ENCODE measurements at regions not wholly inside any gene's neighbourhood (a gene's known extent, or its start where the extent isn't known, plus 50 kb on each side); places are given as distances from the start of the nearest gene placed in this dataset.

DNA sequence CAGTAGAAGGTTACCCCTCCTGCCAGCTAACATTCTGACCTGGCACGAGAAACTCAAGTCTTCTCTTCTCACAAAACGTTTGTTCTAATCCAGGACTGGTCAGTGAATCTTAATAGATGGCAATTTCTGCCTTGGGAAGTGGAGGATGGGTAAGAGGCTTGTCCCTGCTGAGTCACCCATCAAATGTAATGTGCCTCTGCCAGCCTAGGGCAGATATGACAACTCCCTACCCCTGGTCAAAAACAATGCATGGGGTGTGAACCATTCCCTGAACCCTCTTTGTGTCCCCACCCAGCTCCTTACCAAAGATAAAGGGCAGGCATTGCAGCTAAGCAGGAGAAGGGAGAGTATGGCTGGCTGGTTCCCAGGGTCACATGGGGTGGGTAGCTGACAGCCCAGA is 1052.9 kb downstream of the GALC start:
- H3K27ac ChIP-seq (ENCODE audit: low read depth in 1 of 2, low read length in 2 of 2): no peak overlapping the region
- WGBS: 55% methylated on average over 2 of the region's 2 CpGs

More for the DNA sequence above, 1052.9 kb downstream of the GALC start:
- H3K27me3 ChIP-seq (ENCODE audit: control insufficient read depth in 4 of 4, insufficient read depth in 4 of 4, low read length in 3 of 4): peaks cover 0 to 3% (median 0%) of the 10 kb centered on the region in 4 donors
- H3K36me3 ChIP-seq (ENCODE audit: control insufficient read depth in 4 of 4, insufficient read depth in 3 of 4, low read depth in 1 of 4, low read length in 3 of 4): no peaks in the 10 kb centered on the region
- H3K4me1 ChIP-seq (ENCODE audit: control insufficient read depth in 4 of 4, insufficient read depth in 4 of 4, low read length in 3 of 4): no peaks in the 10 kb centered on the region
- DNase-seq (ENCODE audit: low spot score): no peak
- TF ChIP-seq RAD21 (IDR thresholded peaks at IDR 0.05) (no peak), JUND (IDR thresholded peaks at IDR 0.05) (no peak), EGR1 (IDR thresholded peaks at IDR 0.05; ENCODE audit: low read depth in 2 of 2) (no peak), CTCF (IDR thresholded peaks at IDR 0.05; ENCODE audit: low read depth, low read length, missing input control) (no peak), HNF4A (conservative IDR thresholded peaks at IDR 0.05) (no peak), FOXA1 (IDR thresholded peaks at IDR 0.05) (no peak), YY1 (IDR thresholded peaks at IDR 0.05) (no peak), MAX (IDR thresholded peaks at IDR 0.05) (no peak), NR2F2 (IDR thresholded peaks at IDR 0.05) (no peak), TAF1 (conservative IDR thresholded peaks at IDR 0.05) (no peak), RXRA (IDR thresholded peaks at IDR 0.05) (no peak), SP1 (IDR thresholded peaks at IDR 0.05) (no peak), HNF4G (IDR thresholded peaks at IDR 0.05) (no peak), FOXA2 (IDR thresholded peaks at IDR 0.05) (no peak), GABPA (IDR thresholded peaks at IDR 0.05 in 1 of 2, conservative IDR thresholded peaks at IDR 0.05 in 1 of 2) (no peak)
- TF ChIP-seq, protein P1, sequence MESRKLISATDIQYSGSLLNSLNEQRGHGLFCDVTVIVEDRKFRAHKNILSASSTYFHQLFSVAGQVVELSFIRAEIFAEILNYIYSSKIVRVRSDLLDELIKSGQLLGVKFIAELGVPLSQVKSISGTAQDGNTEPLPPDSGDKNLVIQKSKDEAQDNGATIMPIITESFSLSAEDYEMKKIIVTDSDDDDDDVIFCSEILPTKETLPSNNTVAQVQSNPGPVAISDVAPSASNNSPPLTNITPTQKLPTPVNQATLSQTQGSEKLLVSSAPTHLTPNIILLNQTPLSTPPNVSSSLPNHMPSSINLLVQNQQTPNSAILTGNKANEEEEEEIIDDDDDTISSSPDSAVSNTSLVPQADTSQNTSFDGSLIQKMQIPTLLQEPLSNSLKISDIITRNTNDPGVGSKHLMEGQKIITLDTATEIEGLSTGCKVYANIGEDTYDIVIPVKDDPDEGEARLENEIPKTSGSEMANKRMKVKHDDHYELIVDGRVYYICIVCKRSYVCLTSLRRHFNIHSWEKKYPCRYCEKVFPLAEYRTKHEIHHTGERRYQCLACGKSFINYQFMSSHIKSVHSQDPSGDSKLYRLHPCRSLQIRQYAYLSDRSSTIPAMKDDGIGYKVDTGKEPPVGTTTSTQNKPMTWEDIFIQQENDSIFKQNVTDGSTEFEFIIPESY (IDR thresholded peaks at IDR 0.05): no peak
- TF ChIP-seq, protein P2, sequence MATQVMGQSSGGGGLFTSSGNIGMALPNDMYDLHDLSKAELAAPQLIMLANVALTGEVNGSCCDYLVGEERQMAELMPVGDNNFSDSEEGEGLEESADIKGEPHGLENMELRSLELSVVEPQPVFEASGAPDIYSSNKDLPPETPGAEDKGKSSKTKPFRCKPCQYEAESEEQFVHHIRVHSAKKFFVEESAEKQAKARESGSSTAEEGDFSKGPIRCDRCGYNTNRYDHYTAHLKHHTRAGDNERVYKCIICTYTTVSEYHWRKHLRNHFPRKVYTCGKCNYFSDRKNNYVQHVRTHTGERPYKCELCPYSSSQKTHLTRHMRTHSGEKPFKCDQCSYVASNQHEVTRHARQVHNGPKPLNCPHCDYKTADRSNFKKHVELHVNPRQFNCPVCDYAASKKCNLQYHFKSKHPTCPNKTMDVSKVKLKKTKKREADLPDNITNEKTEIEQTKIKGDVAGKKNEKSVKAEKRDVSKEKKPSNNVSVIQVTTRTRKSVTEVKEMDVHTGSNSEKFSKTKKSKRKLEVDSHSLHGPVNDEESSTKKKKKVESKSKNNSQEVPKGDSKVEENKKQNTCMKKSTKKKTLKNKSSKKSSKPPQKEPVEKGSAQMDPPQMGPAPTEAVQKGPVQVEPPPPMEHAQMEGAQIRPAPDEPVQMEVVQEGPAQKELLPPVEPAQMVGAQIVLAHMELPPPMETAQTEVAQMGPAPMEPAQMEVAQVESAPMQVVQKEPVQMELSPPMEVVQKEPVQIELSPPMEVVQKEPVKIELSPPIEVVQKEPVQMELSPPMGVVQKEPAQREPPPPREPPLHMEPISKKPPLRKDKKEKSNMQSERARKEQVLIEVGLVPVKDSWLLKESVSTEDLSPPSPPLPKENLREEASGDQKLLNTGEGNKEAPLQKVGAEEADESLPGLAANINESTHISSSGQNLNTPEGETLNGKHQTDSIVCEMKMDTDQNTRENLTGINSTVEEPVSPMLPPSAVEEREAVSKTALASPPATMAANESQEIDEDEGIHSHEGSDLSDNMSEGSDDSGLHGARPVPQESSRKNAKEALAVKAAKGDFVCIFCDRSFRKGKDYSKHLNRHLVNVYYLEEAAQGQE (IDR thresholded peaks at IDR 0.05): no peak
- TF ChIP-seq, protein P3, sequence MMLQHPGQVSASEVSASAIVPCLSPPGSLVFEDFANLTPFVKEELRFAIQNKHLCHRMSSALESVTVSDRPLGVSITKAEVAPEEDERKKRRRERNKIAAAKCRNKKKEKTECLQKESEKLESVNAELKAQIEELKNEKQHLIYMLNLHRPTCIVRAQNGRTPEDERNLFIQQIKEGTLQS (IDR thresholded peaks at IDR 0.05): no peak
- H3K9ac ChIP-seq (ENCODE audit: low read depth in 1 of 2, low read length in 2 of 2): no peak overlapping the region
- H3K9me3 ChIP-seq (ENCODE audit: control insufficient read depth in 4 of 4, low read length in 3 of 4): no peaks in the 10 kb centered on the region
- no peak overlapping the region for H3K4me3 ChIP-seq (ENCODE audit: low read depth in 1 of 3, low read length in 3 of 3)
